Femur (tissue), 1 donor: ENCODE measurements at regions not wholly inside any gene's neighbourhood (a gene's known extent, or its start where the extent isn't known, plus 50 kb on each side); places are given as distances from the start of the nearest gene placed in this dataset.
"Not testable (repeated sequence)": the region's sequence is repeated elsewhere in the genome, so short reads cannot be mapped to it uniquely, and the experiment has no call there.

ENCODE experiments used
- DNase-seq: peaks from one replicate; pipeline ENCODE4 v3.0.0-alpha.2; 2017

DNA sequence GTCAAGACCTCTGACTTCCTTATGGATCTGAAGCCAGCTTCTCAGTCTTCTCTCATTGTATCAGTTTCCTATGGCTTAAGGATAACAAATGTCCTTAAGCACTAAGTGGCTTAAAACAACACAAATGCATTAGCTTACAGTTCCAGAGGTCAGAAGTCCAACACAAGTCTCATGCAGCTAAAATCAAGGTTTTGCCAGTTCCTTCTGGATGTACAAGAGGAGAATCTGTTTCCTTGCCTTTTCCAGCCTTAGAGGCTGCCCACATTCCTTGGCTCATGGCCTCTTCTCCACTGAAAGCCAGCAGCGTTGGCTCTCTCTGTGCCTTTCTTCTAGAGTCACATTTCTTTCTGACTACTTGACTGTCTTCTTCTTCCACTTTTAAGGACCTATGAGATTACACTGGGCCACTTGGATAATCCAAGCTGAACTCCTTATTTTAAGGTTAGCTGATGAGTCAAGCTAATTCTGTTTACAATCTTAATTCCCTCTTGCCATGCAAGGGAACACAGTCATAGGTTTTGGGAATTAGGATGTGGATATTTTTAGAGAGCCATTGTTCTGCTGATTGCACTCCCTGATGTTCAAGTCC, 179.0 kb downstream of the BCAS1 start:
- DNase-seq = no peak

DNA sequence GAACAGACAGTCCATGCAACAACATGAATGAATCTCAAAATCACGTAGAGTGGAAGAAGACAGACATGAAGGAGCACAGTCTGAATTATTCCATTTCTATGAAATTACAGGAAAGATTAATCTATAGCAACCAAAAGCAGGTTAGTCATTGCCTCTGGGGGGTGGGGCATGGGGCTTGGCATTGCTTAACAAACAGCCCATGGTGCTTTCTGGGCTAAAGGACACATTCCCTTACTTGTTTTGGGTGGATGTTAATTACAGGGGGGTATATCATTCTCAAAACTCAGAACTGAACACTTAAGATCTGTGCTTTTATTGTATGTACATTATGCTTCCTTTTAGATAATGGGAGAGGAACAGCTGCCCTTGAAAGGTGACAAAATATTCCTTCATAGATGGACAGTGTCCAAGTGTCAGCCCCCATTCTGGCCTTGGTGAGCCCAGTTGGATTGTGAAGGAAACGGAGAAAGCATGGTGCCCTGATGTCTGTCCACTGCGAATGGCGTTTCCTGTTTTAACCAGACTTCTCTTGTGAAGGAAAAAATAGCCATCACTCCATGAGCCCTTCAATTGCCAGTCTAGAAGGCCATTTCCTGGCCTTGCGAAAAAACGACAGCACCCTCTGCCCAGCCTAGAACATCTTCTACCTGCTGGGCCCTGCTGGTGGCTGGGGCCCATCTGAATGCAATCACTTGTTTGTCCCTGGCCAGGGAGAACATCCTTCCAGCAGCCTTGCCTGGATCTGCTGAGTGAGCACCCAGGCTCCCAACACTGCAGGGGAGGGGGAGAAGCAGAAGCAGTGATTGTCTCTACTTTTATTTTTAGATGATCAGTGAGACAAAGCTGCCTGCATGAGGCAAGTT, 179.7 kb downstream of the BCAS1 start:
- DNase-seq = no peak

DNA sequence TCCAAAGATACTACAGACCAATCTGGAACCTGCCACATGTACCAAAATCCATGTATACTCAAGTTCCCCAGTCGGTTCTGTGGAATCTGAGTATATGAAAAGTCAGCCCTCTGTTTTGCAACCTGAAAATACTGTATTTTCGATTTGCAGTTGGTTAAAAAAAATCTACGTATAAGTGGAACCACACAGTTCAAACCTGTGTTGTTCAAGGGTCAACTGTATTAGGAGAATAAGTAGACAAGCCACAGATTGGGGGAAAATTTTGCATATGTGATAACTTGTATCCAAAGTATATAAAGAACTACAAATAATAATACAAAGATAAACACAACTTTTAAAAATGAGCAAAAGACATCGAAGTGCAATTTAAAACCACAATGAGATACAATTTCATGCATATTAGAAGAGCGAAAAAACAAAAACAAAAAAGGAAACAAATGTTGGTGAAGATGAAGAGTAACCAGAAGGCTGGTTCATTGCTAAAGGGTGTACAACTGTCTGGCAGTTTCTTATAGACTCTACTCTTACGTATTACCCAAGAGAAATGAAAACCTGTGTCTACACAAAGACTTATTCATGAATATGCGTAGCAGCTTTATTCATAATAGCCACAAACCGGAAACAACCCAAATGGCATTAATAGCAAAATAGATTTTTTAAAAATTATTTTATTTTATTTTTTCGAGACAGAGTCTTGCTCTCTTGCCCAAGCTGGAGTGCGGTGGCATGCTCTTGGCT, 180.8 kb downstream of the BCAS1 start:
- no peak for DNase-seq

DNA sequence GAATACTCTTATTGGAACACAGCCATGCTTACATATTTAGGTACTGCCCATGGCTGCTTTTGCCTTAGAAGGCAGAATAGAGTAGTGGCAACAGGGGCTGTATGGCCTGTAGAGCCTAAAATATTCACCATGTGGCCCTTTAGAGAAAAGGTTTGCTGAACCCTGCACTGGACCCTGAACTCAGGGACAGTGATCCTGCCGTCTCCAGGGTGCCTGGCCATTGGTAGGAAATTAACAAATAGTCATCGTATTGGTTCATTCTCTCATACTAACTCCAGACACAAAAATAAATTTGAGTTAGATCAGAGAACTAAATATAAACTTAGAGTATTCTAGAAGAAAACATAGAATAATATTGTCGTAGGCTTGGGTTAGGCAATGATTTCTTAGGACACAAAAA, 181.4 kb downstream of the BCAS1 start:
- DNase-seq = no peak

DNA sequence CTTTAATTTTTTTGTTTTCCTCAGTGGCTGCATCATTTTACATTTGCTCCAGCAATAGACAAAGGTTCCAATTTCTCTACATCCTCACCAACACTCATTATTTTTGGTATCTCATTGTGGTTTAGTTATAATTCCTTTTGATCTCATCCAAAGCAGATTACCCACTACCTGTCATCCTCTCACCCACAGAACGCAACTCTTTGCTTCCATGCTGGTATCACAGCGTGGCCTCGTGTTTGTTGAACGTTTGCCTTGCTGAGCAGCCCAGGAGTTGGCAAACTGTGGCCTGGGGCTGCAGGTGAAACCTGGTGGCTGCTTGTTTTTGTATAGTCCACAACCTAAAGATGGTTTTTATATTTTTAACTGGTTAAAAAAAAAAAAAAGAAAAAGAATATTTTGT, 181.9 kb downstream of the BCAS1 start:
- DNase-seq = no peak

DNA sequence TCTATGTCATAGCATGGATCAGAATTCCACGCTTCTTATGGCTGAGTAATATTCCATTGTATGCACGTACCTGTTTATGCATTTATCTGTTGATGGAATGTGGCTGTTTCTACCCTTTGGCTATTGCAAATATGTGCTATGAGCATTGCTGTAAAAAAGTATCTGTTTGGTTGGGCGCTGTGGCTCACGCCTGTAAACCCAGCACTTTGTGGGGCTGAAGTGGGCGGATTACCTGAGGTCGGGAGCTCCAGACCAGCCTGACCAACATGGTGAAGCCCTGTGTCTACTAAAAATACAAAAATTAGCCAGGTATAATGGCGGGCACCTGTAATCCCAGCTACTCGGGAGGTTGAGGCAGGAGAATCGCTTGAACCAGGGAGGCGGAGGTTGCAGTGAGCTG, 182.4 kb downstream of the BCAS1 start:
- DNase-seq = no peak

DNA sequence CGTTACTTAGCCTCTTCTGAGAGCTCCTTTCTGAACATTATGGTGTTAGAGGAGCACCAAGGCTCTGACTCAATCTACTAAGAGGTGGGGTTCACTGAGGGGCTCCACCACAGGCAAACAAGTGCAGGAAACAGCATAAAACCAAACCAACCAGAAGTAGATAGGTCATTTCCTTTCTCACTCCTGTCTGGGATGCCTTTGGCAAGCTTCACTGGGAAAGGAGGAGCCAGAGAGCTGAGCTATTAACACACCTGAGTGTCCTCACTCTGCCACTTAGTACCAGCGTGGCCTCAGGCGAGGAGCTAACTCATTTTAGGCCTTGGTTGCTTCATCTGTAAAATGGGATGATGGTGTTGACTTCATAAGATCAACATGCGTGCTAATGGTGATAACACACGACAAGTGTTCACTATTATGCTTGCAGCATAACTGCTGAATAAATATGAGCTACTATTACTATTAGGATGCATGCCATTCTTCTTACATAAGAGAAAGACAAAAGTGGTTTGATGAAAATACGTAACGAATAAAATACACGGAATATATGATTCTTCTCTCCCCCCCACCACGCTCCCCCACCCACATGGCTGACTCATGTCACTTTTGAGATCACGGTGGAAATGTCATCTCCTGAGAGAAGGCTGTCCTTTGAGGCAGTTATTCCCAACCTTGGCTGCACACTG, 185.4 kb downstream of the BCAS1 start:
- DNase-seq = no peak

DNA sequence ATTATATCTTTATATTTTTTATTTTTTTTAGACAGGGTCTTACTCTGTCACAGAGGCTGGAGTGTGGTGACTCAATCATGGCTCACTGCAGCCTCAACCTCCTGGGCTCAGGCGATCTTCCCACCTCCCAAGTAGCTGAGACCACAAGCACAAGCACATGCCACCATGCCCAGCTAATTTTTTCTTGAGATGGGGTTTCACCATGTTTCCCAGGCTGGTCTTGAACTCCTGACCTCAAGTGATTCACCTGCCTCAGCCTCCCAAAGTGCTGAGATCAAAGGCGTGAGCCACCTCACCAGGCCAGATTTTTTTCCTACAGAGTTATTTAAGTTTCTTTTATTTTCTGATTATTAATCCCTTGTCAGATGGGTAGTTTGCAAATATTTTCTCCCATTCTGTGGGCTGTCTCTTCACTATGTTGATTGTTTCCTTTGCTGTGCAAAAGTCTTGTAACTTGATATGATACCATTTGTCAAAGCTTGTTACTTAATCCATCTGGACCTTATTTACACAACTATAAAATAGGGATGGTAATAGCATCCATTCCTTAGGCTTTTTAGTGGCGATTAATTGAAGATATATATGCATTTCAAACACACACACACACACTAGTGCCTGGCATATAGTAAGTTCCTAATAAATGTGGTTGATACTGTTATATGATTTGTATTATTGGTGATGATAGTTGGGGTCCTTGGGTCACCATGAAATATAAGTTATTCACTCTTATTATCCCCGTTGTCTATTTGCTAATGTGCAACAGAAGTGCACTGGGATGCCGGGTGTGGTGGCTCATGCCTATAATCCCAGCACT, 187.1 kb downstream of the BCAS1 start:
- DNase-seq = no peak

DNA sequence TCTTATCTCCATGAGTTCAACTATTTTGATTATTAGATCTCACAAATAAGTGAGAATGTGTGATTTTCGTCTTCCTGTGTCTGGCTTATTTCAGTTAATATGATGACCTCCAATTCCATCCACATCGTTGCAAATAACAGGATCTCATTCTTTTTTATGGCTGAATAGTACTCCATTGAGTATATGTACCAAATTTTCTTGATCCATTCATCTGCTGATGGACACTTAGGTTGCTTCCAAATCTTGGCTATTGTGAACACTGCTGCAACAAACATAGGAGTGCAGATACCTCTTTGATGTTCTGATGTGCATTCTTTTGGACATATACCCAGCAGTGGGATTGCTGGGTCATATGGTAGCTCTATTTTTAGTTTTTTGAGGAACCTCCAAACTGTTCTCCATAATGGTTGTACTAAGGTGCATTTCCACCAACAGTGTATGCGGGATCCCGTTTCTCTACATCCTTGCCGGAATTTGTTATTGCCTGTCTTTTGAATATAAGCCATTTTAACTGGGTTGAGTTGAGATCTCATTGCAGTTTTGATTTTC, 187.9 kb downstream of the BCAS1 start:
- not testable (repeated sequence) for DNase-seq

DNA sequence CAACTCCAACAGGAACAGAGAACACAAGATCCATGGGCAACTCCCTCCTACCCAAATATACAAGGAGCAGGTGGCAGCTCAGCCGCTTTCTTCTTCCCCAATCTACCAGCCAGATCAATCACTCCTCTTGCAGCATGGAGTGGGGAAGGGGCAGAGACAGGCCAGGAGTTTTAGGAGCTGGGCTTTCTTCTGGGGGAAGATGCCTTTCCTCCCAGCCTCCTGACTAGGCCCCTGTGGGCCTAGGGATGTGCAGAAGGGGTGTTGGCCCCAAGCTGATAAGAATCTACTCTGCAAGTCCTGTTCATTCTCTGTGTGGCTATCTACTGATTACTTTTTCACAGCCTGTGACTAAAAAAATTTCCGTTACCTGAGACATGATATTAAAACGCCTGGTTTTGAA, 189.0 kb downstream of the BCAS1 start:
- no peak for DNase-seq

DNA sequence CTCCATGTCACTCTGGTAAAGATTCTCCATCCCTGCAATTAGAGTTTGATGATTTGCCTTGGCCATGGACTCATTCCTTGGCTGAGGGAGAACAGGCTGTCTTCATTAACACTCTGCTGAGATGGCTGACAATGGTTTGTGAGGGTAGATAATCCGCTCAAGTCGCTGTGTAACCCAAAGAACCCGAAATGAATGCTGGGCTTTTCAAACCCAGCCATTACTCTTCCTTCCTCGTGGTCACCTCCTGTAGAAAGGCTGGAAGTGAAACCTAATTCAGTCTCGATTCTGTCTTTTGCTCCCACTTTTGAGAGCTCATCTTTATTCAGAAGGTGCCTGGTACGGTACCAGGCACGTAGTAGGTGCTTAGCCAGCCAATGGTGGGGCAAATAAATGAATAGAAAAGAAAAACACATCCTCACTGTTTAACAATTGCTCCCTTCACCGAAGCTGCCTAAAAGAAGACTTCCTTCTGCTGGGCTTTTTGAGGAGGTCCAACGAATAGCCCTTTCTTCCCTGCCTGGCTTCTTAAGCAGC, 190.2 kb downstream of the BCAS1 start:
- no peak for DNase-seq

DNA sequence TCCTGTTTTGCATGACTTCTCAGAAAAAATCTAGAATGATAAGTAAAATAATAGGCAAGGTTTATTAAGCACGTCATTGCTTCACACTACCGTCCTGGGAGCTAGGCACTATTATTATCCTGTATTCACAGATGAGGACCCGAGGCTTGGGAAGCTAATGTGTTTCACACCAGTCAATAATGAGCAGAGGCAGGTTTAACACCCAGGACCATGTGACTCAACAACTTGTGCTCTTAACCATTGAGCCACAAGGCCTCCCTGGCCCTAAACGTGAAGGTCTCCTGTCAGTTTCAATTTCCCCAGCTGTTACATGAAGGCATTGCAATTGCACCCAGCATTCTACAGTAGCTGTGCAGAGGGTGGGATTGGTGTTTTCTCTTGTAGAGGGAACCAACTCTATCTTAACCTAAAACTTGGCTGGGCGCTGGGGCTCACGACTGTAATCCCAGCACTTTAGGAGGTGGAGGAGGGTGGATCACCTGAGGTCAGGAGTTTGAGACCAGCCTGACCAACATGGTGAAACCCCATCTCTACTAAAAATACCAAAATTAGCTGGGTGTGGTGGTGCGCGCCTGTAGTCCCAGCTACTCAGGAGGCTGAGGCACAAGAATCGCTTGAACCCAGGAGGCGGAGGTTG, 191.2 kb downstream of the BCAS1 start:
- DNase-seq = no peak

DNA sequence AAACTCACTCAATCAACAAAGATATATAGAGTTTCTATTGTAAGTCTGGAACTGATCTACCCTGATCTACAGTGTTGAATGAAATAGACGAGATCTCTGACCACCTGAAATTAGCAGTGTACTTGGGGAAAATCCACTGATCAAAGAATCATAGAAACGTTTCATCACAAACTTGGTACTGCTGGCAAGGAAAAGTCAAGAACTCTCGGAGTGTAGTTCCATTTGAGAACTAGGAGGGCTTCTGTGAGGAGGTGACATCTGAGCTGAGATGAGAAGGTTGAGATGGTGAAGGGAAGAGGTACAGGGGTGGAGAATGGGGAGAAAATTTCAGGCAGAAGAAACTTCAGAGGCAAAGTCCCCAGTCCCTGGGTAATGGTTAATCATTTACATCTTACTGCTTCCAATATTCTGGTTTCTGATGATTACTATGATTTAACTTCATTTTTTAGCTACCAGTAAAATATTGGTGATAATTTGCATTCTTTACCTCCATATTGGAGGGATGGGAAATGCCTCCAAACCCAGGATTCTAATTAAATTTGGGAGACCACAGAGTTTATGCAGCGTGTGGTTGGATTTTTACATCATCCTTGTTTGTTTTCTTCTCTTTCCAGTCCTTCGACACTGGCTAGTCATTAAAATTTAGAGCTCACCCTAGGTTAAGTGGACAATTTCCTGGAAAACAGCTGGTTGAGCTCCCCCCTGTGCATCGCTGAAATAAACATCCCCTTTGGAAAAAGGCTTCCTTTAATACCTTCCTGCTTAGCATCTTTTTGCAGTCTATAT, 191.9 kb downstream of the BCAS1 start:
- DNase-seq = no peak

DNA sequence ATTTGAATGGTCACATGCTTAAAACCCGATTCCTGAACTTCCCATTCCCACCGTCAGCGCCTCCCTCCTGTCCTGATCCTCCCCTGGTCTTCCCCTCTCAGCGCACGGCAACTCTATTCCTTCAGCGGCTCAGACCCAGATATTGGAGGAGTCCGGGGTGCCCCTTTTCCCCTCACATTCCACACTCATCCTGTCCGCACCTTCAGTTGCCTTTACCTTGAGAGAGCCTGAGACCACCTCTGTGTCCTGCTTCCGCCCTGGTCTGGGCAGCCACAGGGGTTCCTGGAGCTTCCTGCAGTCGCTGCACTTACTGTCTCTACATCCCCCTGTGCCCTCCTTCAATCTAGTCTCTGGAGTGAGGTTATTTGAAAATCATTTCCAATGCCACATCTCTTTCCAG, 193.4 kb downstream of the BCAS1 start:
- no peak for DNase-seq

DNA sequence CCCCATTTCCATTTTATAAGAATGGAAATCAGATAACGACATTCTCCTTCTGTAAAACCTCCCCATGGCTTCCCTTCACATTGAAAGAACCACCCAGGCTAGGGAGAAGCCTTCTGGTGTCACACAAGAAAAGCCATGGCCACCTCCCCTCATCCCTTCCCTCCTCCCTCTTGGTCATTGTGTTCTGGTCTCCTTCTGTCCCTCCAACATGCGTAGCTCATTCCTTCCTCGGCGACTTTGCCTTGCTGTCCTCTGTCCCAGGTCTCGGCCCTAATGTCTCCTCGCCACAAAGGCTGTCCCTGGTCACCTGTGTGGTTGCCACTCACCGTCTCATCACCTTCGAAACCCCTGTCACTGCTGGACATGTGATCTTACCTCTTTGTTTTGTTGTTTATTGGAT, 193.9 kb downstream of the BCAS1 start:
- no peak for DNase-seq

DNA sequence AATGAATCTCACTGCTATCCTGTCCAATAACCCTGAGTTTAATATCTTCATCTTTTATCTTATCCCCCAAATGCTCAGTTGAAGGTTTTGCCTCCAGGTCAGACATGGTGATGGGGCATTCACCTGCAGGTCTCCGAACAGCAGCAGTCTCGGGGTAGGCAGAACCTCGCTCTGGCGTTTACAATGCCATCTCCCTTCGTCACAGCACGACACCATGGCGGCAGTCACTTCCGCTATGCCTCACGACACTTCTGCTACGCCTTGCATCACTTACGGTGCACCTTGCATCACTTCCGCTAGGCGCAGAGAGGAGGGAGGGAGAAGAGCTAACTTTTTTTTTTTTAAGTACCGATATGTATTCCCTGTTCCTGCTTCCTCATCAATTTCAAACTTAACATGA, 194.9 kb downstream of the BCAS1 start:
- DNase-seq = peak; percentile 54

DNA sequence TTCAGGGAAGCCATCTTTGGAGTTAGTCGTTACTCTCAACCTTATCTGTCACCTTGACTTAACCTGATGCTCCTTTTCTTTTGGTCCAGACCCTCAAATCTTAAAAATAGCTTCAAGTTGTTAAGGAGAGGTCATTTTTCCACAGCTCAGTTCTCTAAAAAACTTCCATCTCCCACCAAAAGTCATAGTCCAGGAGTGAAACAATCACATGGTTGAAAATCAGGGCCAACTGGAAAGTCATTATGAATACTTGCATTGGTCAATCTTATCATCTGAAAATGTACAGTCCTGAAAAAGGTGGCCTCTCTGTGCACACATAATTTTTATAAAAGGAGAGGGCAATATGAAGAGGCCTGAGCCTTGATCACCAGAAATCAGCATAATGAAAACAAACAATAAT, 195.7 kb downstream of the BCAS1 start:
- DNase-seq = no peak

DNA sequence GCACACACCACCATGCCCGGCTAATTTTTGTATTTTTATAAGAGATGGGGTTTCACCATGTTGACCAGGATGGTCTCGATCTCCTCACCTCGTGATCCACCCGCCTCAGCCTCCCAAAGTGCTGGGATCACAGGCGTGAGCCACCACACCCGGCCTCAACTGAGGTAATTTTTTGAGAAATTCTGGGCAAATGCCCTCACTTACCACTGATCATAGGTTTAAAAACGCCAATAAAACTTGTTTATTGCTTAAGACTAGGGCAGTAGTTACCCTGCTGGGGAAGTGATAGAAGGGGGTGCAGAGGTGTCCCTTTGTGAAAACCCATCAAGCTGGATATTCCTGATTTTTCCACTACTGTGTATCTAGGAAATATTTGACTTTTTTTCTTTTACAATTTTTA, 196.3 kb downstream of the BCAS1 start:
- DNase-seq = no peak

DNA sequence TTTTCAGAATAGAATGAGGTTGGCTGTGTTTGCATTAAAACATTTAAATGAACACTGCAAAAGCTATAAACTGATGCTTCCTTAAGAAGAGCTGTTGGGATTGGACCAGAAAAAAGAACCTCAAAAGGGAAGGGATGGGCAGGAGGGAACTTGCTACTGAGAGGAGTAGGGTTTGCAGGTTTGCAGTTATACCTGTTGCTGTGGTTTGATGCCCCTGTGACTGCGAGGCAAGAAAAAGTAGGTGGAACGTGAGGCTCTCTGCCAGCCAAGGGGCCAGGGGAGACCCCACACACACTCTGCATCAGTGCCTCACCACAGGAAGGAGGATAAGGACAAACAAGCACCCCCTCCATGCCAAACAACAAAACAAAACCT, 197.2 kb downstream of the BCAS1 start:
- DNase-seq = no peak

DNA sequence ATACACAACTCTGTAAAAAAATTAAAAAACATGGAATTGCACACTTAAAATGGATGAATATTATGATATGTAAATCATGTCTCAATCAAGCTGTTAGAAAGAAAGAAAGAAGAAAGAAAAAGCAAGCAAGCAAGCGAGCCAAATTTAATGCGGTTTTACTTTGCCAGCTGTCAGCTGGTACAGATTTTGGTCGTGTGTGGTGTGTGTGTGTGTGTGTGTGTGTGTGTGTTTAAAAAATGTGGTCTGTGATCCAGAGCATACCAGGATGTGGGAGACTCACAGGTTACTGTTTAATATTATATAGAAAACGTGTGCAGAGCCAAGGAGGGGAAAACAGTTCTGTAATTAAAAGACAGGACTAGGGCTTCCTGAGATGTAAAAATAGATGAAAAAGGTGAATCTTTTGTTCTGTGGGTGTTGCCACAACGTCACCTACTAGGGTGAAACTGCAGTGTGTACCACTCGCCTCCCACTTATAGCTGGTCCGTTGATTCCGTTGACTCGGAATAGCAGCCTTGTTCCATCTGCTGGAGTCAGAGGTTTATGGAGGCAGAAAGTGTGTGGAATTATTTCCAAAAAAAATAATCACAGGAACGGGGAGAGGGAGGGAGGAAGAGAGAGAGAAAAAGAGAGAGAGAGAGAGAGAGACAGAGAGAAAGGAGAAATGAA, 197.7 kb downstream of the BCAS1 start:
- DNase-seq = peak; percentile 43
